Loucy (cell line): ENCODE measurements at regions not wholly inside any gene's neighbourhood (a gene's known extent, or its start where the extent isn't known, plus 50 kb on each side); places are given as distances from the start of the nearest gene placed in this dataset.
"Not testable (repeated sequence)": the region's sequence is repeated elsewhere in the genome, so short reads cannot be mapped to it uniquely, and the experiment has no call there.

ENCODE experiments used
- CTCF ChIP-seq: fragments of 200-600 bp; sonication (generic); conservative IDR thresholded peaks from 2 replicates; pipeline ENCODE4 v1.5.1; 2014; ENCODE audit warnings: mild to moderate bottlenecking, antibody characterized with exemption, low read length
- EZH2phosphoT487 ChIP-seq: fragments of 200-600 bp; IDR thresholded peaks from 2 replicates; pipeline ENCODE4 v1.6.1; 2018; ENCODE audit warnings: antibody characterized with exemption, mild to moderate bottlenecking, moderate library complexity, borderline replicate concordance

- TF ChIP-seq CTCF, EZH2phosphoT487: not testable (repeated sequence)
Observed at GRCh38 chr12:131367067-131367982, 343.6 kb upstream of the SFSWAP start.
